Omental fat pad (tissue), 3 donors: ENCODE measurements at regions not wholly inside any gene's neighbourhood (a gene's known extent, or its start where the extent isn't known, plus 50 kb on each side); places are given as distances from the start of the nearest gene placed in this dataset. TPM values are rescaled to one million over a fixed set of nuclear protein-coding genes. Genes with fewer than 3 reads are reported as not detected.

Experiments
- ATAC-seq: fragments of 150-250 bp; one replicate; pipeline ENCODE4 v1.9.1; 2016; ENCODE audit warnings: mild to moderate bottlenecking, moderate library complexity; ENCODE audit not compliant: low FRiP score
- DNase-seq: peaks from one replicate; pipeline ENCODE4 v3.0.0-alpha.2; 2019; ENCODE audit warnings: low spot score
- small RNA-seq: library from RNA; depleted of rRNA; stranded (forward); fragments of <200 nt; gene quantifications from one replicate; pipeline ENCODE3, GENCODE V24; 2016
- TF ChIP-seq, protein P1 (sequence below), 3 donors: fragments of 450-650 bp; IDR thresholded peaks; one replicate each; pipeline ENCODE4 v1.5.1; 2016 to 2017; ENCODE audit warnings: antibody characterized with exemption in 3 of 3, mild to moderate bottlenecking in 3 of 3, moderate library complexity in 2 of 3

DNA sequence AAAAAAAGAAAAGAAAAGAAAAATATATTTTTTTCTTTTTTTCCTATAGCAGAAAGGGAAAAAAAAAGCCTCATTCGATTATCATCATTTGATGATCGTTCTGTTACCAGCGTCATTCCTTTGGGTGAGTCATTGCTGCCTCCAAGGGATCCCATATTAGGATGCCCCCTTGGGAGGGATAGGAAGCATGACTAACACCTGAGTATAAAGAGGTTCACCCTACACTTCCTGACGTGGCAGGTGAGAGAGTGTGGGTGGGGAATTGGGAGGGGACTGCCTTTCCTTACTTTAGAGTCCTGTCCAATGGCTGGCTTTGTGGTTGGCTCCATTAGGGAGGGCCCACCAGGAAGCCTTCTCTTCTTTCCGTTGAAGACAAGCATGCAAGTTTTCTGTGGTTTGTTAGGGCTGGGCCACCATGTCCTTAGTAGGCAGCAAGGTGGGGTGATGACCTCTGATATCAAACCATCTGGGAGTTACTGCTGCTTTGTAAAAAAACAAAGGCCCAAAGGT is 56.1 kb upstream of the FUT8 start:
- DNase-seq (no peak), ATAC-seq (peak; percentile 39)
- TF ChIP-seq, protein P1, sequence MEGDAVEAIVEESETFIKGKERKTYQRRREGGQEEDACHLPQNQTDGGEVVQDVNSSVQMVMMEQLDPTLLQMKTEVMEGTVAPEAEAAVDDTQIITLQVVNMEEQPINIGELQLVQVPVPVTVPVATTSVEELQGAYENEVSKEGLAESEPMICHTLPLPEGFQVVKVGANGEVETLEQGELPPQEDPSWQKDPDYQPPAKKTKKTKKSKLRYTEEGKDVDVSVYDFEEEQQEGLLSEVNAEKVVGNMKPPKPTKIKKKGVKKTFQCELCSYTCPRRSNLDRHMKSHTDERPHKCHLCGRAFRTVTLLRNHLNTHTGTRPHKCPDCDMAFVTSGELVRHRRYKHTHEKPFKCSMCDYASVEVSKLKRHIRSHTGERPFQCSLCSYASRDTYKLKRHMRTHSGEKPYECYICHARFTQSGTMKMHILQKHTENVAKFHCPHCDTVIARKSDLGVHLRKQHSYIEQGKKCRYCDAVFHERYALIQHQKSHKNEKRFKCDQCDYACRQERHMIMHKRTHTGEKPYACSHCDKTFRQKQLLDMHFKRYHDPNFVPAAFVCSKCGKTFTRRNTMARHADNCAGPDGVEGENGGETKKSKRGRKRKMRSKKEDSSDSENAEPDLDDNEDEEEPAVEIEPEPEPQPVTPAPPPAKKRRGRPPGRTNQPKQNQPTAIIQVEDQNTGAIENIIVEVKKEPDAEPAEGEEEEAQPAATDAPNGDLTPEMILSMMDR (IDR thresholded peaks at IDR 0.05): no peak

DNA sequence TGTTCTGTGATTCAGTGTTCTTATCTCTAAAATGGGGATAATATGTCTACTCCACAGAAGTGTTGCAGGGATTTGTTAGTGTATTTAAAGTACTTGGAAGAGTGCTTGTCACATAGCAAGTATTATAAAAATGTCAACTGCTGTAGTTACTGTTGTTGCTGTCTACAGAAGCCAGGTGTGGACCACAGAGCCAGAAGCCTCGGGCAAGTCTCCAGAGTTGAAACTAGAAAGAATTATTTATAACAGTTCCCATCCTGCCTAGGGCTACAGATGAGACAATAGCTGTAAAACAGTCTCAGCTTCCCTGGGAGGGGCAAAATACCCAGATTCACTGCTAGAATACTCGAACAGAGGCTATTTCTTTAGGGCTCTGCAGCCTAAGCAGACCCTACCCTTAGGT is 55.4 kb upstream of the FUT8 start:
- ATAC-seq (no peak), DNase-seq (no peak)
- TF ChIP-seq, protein P1 (IDR thresholded peaks at IDR 0.05): no peak

DNA sequence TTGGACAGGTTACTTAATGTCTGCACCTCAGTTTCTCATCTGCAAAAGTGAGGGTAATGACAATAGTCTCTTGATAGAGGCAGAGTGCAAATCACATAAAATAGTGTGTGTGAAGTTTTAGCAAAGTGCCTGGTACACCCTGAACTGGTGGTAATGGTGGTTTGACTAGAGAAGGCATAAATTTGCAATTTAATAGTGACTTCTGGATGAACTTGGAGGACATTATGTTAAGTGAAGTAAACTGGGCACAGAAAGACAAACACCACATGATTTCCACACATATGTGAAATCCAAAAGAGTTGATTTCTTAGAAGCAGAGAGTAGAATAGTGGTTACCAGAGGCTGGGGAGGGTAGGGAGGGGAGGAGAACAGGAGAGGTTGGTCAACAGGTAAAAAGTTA is 54.8 kb upstream of the FUT8 start:
- DNase-seq (no peak), ATAC-seq (no peak)
- TF ChIP-seq, protein P1 (IDR thresholded peaks at IDR 0.05): no peak

DNA sequence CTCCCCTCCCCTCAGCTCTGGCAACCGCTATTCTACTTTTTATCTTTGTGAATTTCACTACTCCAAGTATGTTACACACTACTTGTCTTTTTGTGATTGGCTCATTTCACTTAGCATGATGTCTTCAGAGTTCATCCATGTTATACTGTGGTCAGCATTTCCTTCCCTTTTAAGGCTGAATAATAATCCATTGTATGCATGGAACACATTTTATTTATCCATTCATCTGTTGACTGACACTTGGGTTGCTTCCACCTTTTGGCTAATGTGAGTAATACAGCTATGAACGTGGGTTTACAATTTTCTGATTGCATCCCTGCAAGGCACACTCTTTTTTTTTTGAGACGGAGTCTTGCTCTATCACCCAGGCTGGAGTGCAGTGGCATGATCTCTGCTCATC is 53.0 kb upstream of the FUT8 start:
- TF ChIP-seq, protein P1 (IDR thresholded peaks at IDR 0.05): no peak
- DNase-seq (no peak), ATAC-seq (no peak)

DNA sequence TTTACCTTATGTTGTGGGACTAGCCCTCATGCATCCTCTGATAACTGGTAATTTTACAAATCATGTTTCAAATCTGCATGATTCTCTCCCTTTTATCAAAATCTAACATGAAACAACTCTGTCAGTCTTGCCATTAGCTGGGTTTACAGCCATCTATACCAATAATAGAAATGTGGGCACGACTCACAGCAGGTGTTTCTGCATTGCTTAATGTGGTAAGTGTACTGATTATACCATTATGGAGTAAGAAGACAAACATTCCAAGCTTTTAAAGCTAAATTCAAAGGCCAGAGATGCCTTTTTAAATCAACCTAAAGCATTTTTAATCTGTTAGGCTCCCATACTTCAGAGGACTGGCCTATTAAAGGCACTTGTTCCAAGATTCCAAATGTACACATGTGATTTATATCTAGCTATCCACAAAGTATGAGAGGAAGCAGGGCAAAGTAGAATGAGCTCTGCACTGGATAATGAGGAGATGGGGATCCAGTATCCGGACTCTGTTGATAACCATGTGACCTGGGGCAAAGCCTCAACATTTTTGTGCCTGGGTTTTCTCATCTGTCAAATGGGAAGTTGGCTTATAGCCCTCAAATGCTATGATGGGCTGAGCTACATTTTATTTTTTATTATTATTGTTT is 52.3 kb upstream of the FUT8 start:
- DNase-seq (no peak), ATAC-seq (no peak)
- TF ChIP-seq, protein P1 (IDR thresholded peaks at IDR 0.05): no peak

DNA sequence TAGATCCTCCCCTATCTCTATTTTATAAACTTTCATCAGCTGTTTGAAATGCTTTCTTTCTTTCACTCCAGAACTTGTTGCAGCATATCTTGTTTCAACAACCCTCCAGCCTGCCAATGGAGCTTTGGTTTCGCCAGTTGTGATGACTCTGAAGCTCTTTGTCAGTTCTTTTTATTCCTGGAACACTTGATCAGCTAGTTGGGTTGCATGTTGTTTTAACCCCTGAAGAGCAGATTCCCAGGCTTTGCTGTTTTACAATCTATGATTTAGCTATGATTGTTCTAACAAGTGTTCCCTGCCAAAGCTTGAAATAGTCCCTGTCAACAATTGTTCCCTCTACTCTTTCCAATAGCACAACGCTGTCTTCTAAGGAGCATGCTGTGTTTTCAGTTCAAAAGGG is 50.6 kb upstream of the FUT8 start:
- TF ChIP-seq, protein P1 (IDR thresholded peaks at IDR 0.05): no peak
- DNase-seq (no peak), ATAC-seq (no peak)

Small RNAs in the stretch of these regions (small RNA-seq; reads per million reads assigned to genes)
- gene AL355076.1: not detected
- not detected for gene MIR4708
